HL-60 (cell line): ENCODE measurements at regions not wholly inside any gene's neighbourhood (a gene's known extent, or its start where the extent isn't known, plus 50 kb on each side); places are given as distances from the start of the nearest gene placed in this dataset.

ENCODE experiments used
- DNase-seq, 2 experiments: peaks; one replicate each; pipeline ENCODE4 v3.0.0-alpha.2; 2010 to 2020; ENCODE audit warnings: low read depth in 1 of 2, low spot score in 1 of 2
- H3K27ac ChIP-seq: fragments of 250-450 bp; sonication (Bioruptor Pico); replicated peaks from 2 replicates; pipeline ENCODE4 v1.5.1; 2020; ENCODE audit warnings: mild to moderate bottlenecking, moderate library complexity
- H3K27me3 ChIP-seq: fragments of 250-450 bp; sonication (Bioruptor Pico); 2 replicates; pipeline ENCODE4 v1.5.1; 2021; ENCODE audit warnings: mild to moderate bottlenecking, moderate library complexity; ENCODE audit not compliant: insufficient read depth, poor library complexity, severe bottlenecking
- H3K4me3 ChIP-seq: replicated peaks from 2 replicates; pipeline ENCODE4 v1.5.1; 2011; ENCODE audit warnings: mild to moderate bottlenecking, control low read depth, low read length; ENCODE audit not compliant: insufficient read depth
- CTCF ChIP-seq: IDR thresholded peaks from one replicate; pipeline ENCODE4 v1.5.1; 2011; ENCODE audit warnings: low read length, control low read depth, inconsistent platforms; ENCODE audit not compliant: insufficient read depth
- GABPA ChIP-seq: IDR thresholded peaks from 2 replicates; pipeline ENCODE4 v1.6.1; 2012; ENCODE audit warnings: low read depth
- POLR2AphosphoS5 ChIP-seq: IDR thresholded peaks from 2 replicates; pipeline ENCODE4 v1.6.1; 2012; ENCODE audit warnings: low read depth
- REST ChIP-seq: IDR thresholded peaks from 2 replicates; pipeline ENCODE4 v1.6.1; 2012; ENCODE audit warnings: low read depth; ENCODE audit not compliant: insufficient replicate concordance
- SPI1 ChIP-seq: IDR thresholded peaks from 2 replicates; pipeline ENCODE4 v1.6.1; 2012; ENCODE audit warnings: low read depth, mild to moderate bottlenecking, borderline replicate concordance

- H3K27ac ChIP-seq: no peak overlapping the region
- no peaks in the 10 kb centered on the region for H3K27me3 ChIP-seq
- TF ChIP-seq CTCF (no peak), REST (no peak), POLR2AphosphoS5 (no peak), GABPA (no peak), SPI1 (no peak)
- no peak for DNase-seq
- no peak overlapping the region for H3K4me3 ChIP-seq
Observed at GRCh38 chr17:77615703-77616253, 342.7 kb upstream of the TNRC6C start.

GRCh38 chr17:77616254-77616731, 342.2 kb upstream of the TNRC6C start:
- Histone ChIP-seq H3K27ac (no peak overlapping the region), H3K27me3 (no peaks in the 10 kb centered on the region), H3K4me3 (no peak overlapping the region)
- TF ChIP-seq CTCF: no peak
- DNase-seq: no peak

- Histone ChIP-seq H3K4me3 (no peak overlapping the region), H3K27ac (no peak overlapping the region), H3K27me3 (no peaks in the 10 kb centered on the region)
- TF ChIP-seq POLR2AphosphoS5 (no peak), GABPA (no peak), CTCF (no peak), REST (no peak), SPI1 (no peak)
- DNase-seq: no peak
Observed at GRCh38 chr17:77617516-77617915, 341.0 kb upstream of the TNRC6C start.

GRCh38 chr17:77618173-77618572, 340.3 kb upstream of the TNRC6C start:
- no peak overlapping the region for H3K4me3 ChIP-seq
- no peak for DNase-seq
- no peak for TF ChIP-seq CTCF
- no peaks in the 10 kb centered on the region for H3K27me3 ChIP-seq
- H3K27ac ChIP-seq: no peak overlapping the region
